ENCODE measurements at regions not wholly inside any gene's neighbourhood (a gene's known extent, or its start where the extent isn't known, plus 50 kb on each side); places are given as distances from the start of the nearest gene placed in this dataset.

DNA sequence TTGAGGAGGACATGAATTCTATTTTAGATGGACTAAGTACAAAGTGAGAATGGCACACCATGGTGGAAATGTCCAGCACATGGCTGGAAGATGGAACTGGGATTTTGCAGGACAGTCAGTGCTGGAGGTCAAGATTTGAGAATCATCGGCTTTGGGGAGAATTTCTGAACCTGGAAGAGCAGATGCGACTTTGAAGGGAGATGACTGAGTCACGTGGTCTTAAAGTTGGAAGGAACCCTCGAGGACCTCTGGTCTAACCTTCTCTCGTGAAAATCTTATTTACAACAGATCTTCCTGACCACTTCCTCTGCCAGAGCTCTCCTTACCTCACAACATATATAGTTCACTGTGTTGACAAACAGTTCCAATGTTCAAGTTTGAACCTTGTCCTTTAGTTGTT lies 415.4 kb downstream of the ATP23 start:
- Histone ChIP-seq H3K4me3 (ENCODE audit: low read length) (no peak overlapping the region), H3K27ac (ENCODE audit: low read length) (no peak overlapping the region), H3K4me1 (ENCODE audit: control insufficient read depth, insufficient read depth, low read length) (no peaks in the 10 kb centered on the region), H3K27me3 (ENCODE audit: control insufficient read depth, insufficient read depth, low read length) (no peaks in the 10 kb centered on the region), H3K36me3 (ENCODE audit: control insufficient read depth, insufficient read depth, low read length) (no peaks in the 10 kb centered on the region), H3K9me3 (ENCODE audit: control insufficient read depth, insufficient read depth, low read length) (no peaks in the 10 kb centered on the region; the same call in 1 of the 2 replicates)
- DNase-seq (ENCODE audit: low read depth, low spot score) = no peak
- no CpG with 5 or more reads among the region's 5 CpGs for WGBS (ENCODE audit: insufficient coverage, insufficient read length)

DNA sequence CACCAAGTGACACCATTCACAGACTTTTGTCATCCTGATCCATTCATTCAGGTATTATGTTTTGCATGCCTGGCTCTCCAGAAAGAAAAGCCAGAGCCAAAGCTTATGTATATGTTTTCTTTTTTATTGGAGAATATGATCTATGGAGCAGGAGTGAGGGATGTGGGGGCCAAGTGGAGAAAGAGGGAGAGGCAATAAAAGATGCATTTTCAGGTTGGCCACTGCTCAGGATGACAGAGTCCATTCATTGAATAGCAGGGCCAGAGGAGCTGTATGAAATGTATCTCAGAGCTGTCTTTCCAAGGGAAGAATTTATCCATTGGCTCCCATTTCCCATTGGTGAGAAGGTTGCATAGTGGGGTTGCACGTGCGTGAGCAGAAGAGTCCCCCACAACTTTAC lies 416.1 kb downstream of the ATP23 start:
- Histone ChIP-seq H3K9me3 (ENCODE audit: control insufficient read depth, insufficient read depth, low read length) (no peaks in the 10 kb centered on the region; the same call in 1 of the 2 replicates), H3K27me3 (ENCODE audit: control insufficient read depth, insufficient read depth, low read length) (no peaks in the 10 kb centered on the region), H3K36me3 (ENCODE audit: control insufficient read depth, insufficient read depth, low read length) (no peaks in the 10 kb centered on the region), H3K4me3 (ENCODE audit: low read length) (no peak overlapping the region), H3K27ac (ENCODE audit: low read length) (no peak overlapping the region), H3K4me1 (ENCODE audit: control insufficient read depth, insufficient read depth, low read length) (no peaks in the 10 kb centered on the region)
- no CpG with 5 or more reads among the region's 2 CpGs for WGBS (ENCODE audit: insufficient coverage, insufficient read length)
- DNase-seq (ENCODE audit: low read depth, low spot score) = no peak

DNA sequence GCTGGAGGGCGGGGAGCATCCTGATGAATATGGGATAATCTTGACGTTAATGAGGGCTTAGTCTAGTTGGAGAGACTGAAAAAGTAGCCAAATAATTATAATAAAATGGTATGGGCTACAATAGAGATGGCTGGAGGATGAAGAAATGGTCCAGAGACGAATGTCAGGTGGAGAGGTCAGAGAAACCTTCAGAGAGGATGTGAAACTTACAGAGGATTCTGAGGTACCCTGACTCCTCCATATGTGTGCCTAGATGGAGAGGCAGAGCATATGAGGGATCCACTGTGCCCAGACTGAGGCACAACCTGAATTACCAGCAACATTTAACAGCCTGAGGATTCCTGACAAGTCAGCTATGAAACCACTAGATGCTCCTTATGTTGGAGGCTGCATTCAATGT lies 417.0 kb downstream of the ATP23 start:
- DNase-seq (ENCODE audit: low read depth, low spot score) = no peak
- no peaks in the 10 kb centered on the region for H3K27me3 ChIP-seq (ENCODE audit: control insufficient read depth, insufficient read depth, low read length)
- no peak overlapping the region for H3K27ac ChIP-seq (ENCODE audit: low read length)
- no peaks in the 10 kb centered on the region; the same call in 1 of the 2 replicates for H3K9me3 ChIP-seq (ENCODE audit: control insufficient read depth, insufficient read depth, low read length)
- no CpG with 5 or more reads among the region's 3 CpGs for WGBS (ENCODE audit: insufficient coverage, insufficient read length)
- H3K4me1 ChIP-seq (ENCODE audit: control insufficient read depth, insufficient read depth, low read length) = no peaks in the 10 kb centered on the region
- no peak overlapping the region for H3K4me3 ChIP-seq (ENCODE audit: low read length)
- H3K36me3 ChIP-seq (ENCODE audit: control insufficient read depth, insufficient read depth, low read length) = no peaks in the 10 kb centered on the region

GRCh38 chr12:58359084-58359483 lies 417.7 kb downstream of the ATP23 start:
- Histone ChIP-seq H3K36me3 (ENCODE audit: control insufficient read depth, insufficient read depth, low read length) (no peaks in the 10 kb centered on the region), H3K4me1 (ENCODE audit: control insufficient read depth, insufficient read depth, low read length) (no peaks in the 10 kb centered on the region), H3K9me3 (ENCODE audit: control insufficient read depth, insufficient read depth, low read length) (no peaks in the 10 kb centered on the region; the same call in 1 of the 2 replicates), H3K27ac (ENCODE audit: low read length) (no peak overlapping the region), H3K27me3 (ENCODE audit: control insufficient read depth, insufficient read depth, low read length) (no peaks in the 10 kb centered on the region), H3K4me3 (ENCODE audit: low read length) (no peak overlapping the region)
- WGBS (ENCODE audit: insufficient coverage, insufficient read length) = no CpG with 5 or more reads among the region's 8 CpGs
- no peak for DNase-seq (ENCODE audit: low read depth, low spot score)

DNA sequence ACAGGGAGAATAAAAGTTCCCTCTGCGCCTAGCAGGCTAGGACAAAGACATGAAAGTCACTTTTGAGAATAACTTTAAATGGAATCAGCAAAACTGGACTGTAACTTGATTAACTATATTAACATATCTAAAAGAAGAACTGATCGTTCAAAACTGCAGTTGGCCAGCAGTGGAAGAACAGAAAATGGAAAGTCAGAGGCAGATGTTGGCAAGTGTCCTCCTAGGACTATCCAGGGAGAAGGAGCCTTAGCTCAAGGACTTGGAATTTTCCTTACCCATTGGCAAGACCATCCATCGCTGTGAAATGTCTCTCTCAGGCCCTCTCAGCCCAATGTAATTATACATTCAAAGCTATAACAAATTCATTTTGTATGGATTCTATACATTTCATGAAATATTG lies 419.7 kb downstream of the ATP23 start:
- no peak for DNase-seq (ENCODE audit: low read depth, low spot score)
- no peaks in the 10 kb centered on the region for H3K4me1 ChIP-seq (ENCODE audit: control insufficient read depth, insufficient read depth, low read length)
- no CpG with 5 or more reads among the region's 3 CpGs for WGBS (ENCODE audit: insufficient coverage, insufficient read length)
- no peaks in the 10 kb centered on the region for H3K27me3 ChIP-seq (ENCODE audit: control insufficient read depth, insufficient read depth, low read length)
- no peak overlapping the region for H3K27ac ChIP-seq (ENCODE audit: low read length)
- no peaks in the 10 kb centered on the region for H3K36me3 ChIP-seq (ENCODE audit: control insufficient read depth, insufficient read depth, low read length)
- H3K4me3 ChIP-seq (ENCODE audit: low read length) = no peak overlapping the region
- no peaks in the 10 kb centered on the region; the same call in 1 of the 2 replicates for H3K9me3 ChIP-seq (ENCODE audit: control insufficient read depth, insufficient read depth, low read length)

- no peaks in the 10 kb centered on the region for H3K4me1 ChIP-seq (ENCODE audit: control insufficient read depth, insufficient read depth, low read length)
- no peak overlapping the region for H3K27ac ChIP-seq (ENCODE audit: low read length)
Observed at GRCh38 chr12:58363971-58364370, 422.6 kb downstream of the ATP23 start.

DNA sequence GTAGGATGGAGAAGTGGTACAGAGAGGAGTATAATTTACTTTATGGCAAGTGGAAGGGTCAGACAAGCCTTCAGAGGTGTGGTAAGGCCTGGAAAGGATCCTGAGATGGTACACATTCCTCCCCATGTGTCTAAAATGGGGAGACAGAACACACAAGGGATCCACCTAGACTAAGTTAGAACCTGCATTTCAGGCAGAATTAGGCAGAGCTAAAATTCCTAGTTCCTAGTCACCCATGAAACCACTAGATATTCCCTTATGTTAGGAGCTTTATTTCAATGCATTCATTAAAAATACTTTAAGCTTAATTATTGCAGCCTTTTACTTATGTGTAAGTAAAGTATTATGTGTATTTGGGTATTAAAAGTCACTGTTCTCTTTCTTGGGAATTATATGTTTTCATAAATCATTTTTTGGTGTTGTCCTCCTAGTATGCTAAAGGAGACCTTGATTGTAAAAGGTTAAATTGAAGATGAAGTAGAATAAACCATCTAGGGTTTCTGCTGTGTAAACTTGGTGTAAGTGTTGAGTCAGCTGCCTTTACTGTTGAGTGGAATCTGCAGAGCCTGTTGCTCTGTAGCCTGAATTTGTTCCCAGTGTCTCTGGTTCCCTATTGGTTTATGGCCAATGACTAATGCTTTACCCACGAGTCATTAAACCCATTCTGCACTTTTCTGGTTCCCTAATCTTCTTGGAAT lies 423.2 kb downstream of the ATP23 start:
- H3K4me1 ChIP-seq (ENCODE audit: control insufficient read depth, insufficient read depth, low read length) = no peaks in the 10 kb centered on the region
- H3K9me3 ChIP-seq (ENCODE audit: control insufficient read depth, insufficient read depth, low read length) = no peaks in the 10 kb centered on the region
- DNase-seq (ENCODE audit: low read depth, low spot score) = no peak
- no peak overlapping the region for H3K27ac ChIP-seq (ENCODE audit: low read length)
- WGBS (ENCODE audit: insufficient coverage, insufficient read length) = no CpG with 5 or more reads among the region's 1 CpG
- H3K36me3 ChIP-seq (ENCODE audit: control insufficient read depth, insufficient read depth, low read length) = no peaks in the 10 kb centered on the region
- H3K4me3 ChIP-seq (ENCODE audit: low read length) = no peak overlapping the region
- no peaks in the 10 kb centered on the region for H3K27me3 ChIP-seq (ENCODE audit: control insufficient read depth, insufficient read depth, low read length)

More at GRCh38 chr12:58363971-58364370, 422.6 kb downstream of the ATP23 start:
- no peak for DNase-seq (ENCODE audit: low read depth, low spot score)
- Histone ChIP-seq H3K9me3 (ENCODE audit: control insufficient read depth, insufficient read depth, low read length) (no peaks in the 10 kb centered on the region), H3K4me3 (ENCODE audit: low read length) (no peak overlapping the region), H3K36me3 (ENCODE audit: control insufficient read depth, insufficient read depth, low read length) (no peaks in the 10 kb centered on the region), H3K27me3 (ENCODE audit: control insufficient read depth, insufficient read depth, low read length) (no peaks in the 10 kb centered on the region)

DNA sequence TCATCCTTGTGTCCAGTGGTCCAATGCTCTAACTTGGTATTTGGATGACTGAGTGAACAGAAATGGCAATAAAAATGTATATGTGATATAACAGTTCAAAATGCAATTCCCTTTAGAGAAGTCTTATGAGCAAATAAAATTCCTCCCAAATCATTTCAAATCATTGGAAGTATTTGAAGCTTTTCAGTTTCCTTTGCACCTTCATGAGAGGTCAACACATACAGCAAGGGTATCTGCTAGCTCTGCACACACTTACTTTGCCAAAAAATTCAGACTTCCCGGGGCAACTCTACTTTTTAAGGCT lies 423.7 kb downstream of the ATP23 start:
- Histone ChIP-seq H3K27me3 (ENCODE audit: control insufficient read depth, insufficient read depth, low read length) (no peaks in the 10 kb centered on the region), H3K36me3 (ENCODE audit: control insufficient read depth, insufficient read depth, low read length) (no peaks in the 10 kb centered on the region)

GRCh38 chr12:58367041-58367440 lies 425.7 kb downstream of the ATP23 start:
- Histone ChIP-seq H3K9me3 (ENCODE audit: control insufficient read depth, insufficient read depth, low read length) (no peaks in the 10 kb centered on the region), H3K27ac (ENCODE audit: low read length) (no peak overlapping the region), H3K4me3 (ENCODE audit: low read length) (no peak overlapping the region), H3K4me1 (ENCODE audit: control insufficient read depth, insufficient read depth, low read length) (no peaks in the 10 kb centered on the region), H3K36me3 (ENCODE audit: control insufficient read depth, insufficient read depth, low read length) (no peaks in the 10 kb centered on the region), H3K27me3 (ENCODE audit: control insufficient read depth, insufficient read depth, low read length) (no peaks in the 10 kb centered on the region)
- no peak for DNase-seq (ENCODE audit: low read depth, low spot score)
- no CpG with 5 or more reads among the region's 3 CpGs for WGBS (ENCODE audit: insufficient coverage, insufficient read length)

More for the DNA sequence above, 423.7 kb downstream of the ATP23 start:
- no peaks in the 10 kb centered on the region for H3K9me3 ChIP-seq (ENCODE audit: control insufficient read depth, insufficient read depth, low read length)
- no peak overlapping the region for H3K4me3 ChIP-seq (ENCODE audit: low read length)
- H3K4me1 ChIP-seq (ENCODE audit: control insufficient read depth, insufficient read depth, low read length) = no peaks in the 10 kb centered on the region
- DNase-seq (ENCODE audit: low read depth, low spot score) = no peak
- no peak overlapping the region for H3K27ac ChIP-seq (ENCODE audit: low read length)
- no CpG with 5 or more reads among the region's 1 CpG for WGBS (ENCODE audit: insufficient coverage, insufficient read length)

GRCh38 chr12:58368001-58368400 lies 426.6 kb downstream of the ATP23 start:
- no peaks in the 10 kb centered on the region for H3K4me1 ChIP-seq (ENCODE audit: control insufficient read depth, insufficient read depth, low read length)

DNA sequence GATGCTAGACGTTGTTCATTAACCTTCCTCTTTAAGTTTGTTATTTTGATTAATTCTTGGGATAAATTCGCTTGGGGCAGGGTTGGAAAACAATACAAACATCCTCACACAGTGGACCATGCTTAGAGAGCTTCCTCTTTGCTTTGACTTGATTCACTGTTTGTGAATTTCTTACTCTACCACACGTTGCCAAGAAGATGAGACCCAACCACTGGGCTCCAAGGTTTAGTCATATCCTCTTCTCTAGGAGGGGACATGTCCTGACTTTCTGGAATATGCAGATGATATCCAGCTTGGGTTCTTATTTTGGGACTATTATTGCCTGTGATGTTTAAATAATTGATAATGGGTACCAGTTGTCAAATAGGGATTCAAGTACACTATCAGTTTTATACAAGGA lies 428.2 kb downstream of the ATP23 start:
- no peak for DNase-seq (ENCODE audit: low read depth, low spot score)
- no CpG with 5 or more reads among the region's 3 CpGs for WGBS (ENCODE audit: insufficient coverage, insufficient read length)
- no peaks in the 10 kb centered on the region for H3K36me3 ChIP-seq (ENCODE audit: control insufficient read depth, insufficient read depth, low read length)
- no peak overlapping the region for H3K27ac ChIP-seq (ENCODE audit: low read length)
- no peaks in the 10 kb centered on the region for H3K9me3 ChIP-seq (ENCODE audit: control insufficient read depth, insufficient read depth, low read length)
- H3K27me3 ChIP-seq (ENCODE audit: control insufficient read depth, insufficient read depth, low read length) = no peaks in the 10 kb centered on the region
- H3K4me3 ChIP-seq (ENCODE audit: low read length) = no peak overlapping the region
- H3K4me1 ChIP-seq (ENCODE audit: control insufficient read depth, insufficient read depth, low read length) = no peaks in the 10 kb centered on the region

More at GRCh38 chr12:58368001-58368400, 426.6 kb downstream of the ATP23 start:
- H3K9me3 ChIP-seq (ENCODE audit: control insufficient read depth, insufficient read depth, low read length) = no peaks in the 10 kb centered on the region
- no peaks in the 10 kb centered on the region for H3K27me3 ChIP-seq (ENCODE audit: control insufficient read depth, insufficient read depth, low read length)
- H3K4me3 ChIP-seq (ENCODE audit: low read length) = no peak overlapping the region
- DNase-seq (ENCODE audit: low read depth, low spot score) = no peak
- H3K36me3 ChIP-seq (ENCODE audit: control insufficient read depth, insufficient read depth, low read length) = no peaks in the 10 kb centered on the region
- no peak overlapping the region for H3K27ac ChIP-seq (ENCODE audit: low read length)
